Neural cell (in vitro differentiated cells): ENCODE measurements at regions not wholly inside any gene's neighbourhood (a gene's known extent, or its start where the extent isn't known, plus 50 kb on each side); places are given as distances from the start of the nearest gene placed in this dataset.

Experiments used
- H2AFZ ChIP-seq: fragments of 200-600, 300-800 bp; sonication (generic), shearing (Covaris generic); 2 replicates; pipeline ENCODE4 v1.6.0; 2014; ENCODE audit warnings: low read depth, mild to moderate bottlenecking, antibody characterized with exemption, low read length, moderate library complexity
- H3F3A ChIP-seq: fragments of 200-600 bp; shearing (Covaris generic); 2 replicates; pipeline ENCODE4 v1.6.1; 2016; ENCODE audit warnings: mild to moderate bottlenecking, moderate library complexity, mixed read lengths, antibody characterized with exemption, low read length; ENCODE audit not compliant: insufficient read depth, poor library complexity, severe bottlenecking
- H3K27ac ChIP-seq: fragments of 200-600, 300-800 bp; sonication (generic), shearing (Covaris generic); 2 replicates; pipeline ENCODE4 v1.5.1; 2014; ENCODE audit warnings: mild to moderate bottlenecking, low read length, moderate library complexity
- H3K27me3 ChIP-seq: fragments of 300-800, 200-600 bp; sonication (generic), shearing (Covaris generic); 2 replicates; pipeline ENCODE4 v1.6.0; 2014; ENCODE audit warnings: mild to moderate bottlenecking, low read depth, low read length, moderate library complexity; ENCODE audit not compliant: insufficient read depth
- H3K36me3 ChIP-seq: fragments of 300-800, 200-600 bp; sonication (generic), shearing (Covaris generic); 2 replicates; pipeline ENCODE4 v1.5.1; 2014; ENCODE audit warnings: mild to moderate bottlenecking, antibody characterized with exemption, low read length, moderate library complexity; ENCODE audit not compliant: insufficient read depth
- H3K4me2 ChIP-seq: fragments of 300-800, 200-600 bp; sonication (generic), shearing (Covaris generic); 2 replicates; pipeline ENCODE4 v1.6.0; 2014; ENCODE audit warnings: mild to moderate bottlenecking, low read length
- H3K4me3 ChIP-seq: fragments of 300-800, 200-600 bp; sonication (generic), shearing (Covaris generic); 2 replicates; pipeline ENCODE4 v1.5.1; 2014; ENCODE audit warnings: mild to moderate bottlenecking, low read length, moderate library complexity
- H3K79me2 ChIP-seq: fragments of 200-600 bp; shearing (Covaris generic); replicated peaks from 2 replicates; pipeline ENCODE4 v1.6.0; 2014; ENCODE audit warnings: mild to moderate bottlenecking, low read length, moderate library complexity; ENCODE audit not compliant: insufficient read depth
- H3K9ac ChIP-seq: fragments of 300-800, 200-600 bp; sonication (generic), shearing (Covaris generic); 2 replicates; pipeline ENCODE4 v1.6.1; 2016; ENCODE audit warnings: mild to moderate bottlenecking, low read length, mixed read lengths
- H3K9me2 ChIP-seq: fragments of 200-600 bp; shearing (Covaris generic); 2 replicates; pipeline ENCODE4 v1.6.1; 2016; ENCODE audit warnings: mild to moderate bottlenecking, low read length, mixed read lengths; ENCODE audit not compliant: insufficient read depth
- H3K9me3 ChIP-seq: fragments of 200-600, 300-800 bp; sonication (generic), shearing (Covaris generic); 2 replicates; pipeline ENCODE4 v1.6.1; 2016; ENCODE audit warnings: mild to moderate bottlenecking, mixed run types, low read length, moderate library complexity, mixed read lengths
- H4K20me1 ChIP-seq: fragments of 200-600 bp; shearing (Covaris generic); 2 replicates; pipeline ENCODE4 v1.6.1; 2016; ENCODE audit warnings: mild to moderate bottlenecking, mixed run types; ENCODE audit not compliant: insufficient read depth
- EP300 ChIP-seq: fragments of 450-650 bp; conservative IDR thresholded peaks from 2 replicates; pipeline ENCODE4 v1.6.1; 2014; ENCODE audit warnings: antibody characterized with exemption, mild to moderate bottlenecking, moderate library complexity; ENCODE audit not compliant: poor library complexity, severe bottlenecking
- EZH2 ChIP-seq: fragments of 200-600, 300-800 bp; shearing (Covaris generic), sonication (generic); IDR thresholded peaks from 2 replicates; pipeline ENCODE4 v1.6.1; 2014; ENCODE audit warnings: antibody characterized with exemption, low read length, borderline replicate concordance, mild to moderate bottlenecking; ENCODE audit not compliant: insufficient read depth, poor library complexity, severe bottlenecking
- MXI1 ChIP-seq: fragments of 450-650 bp; conservative IDR thresholded peaks from 2 replicates; pipeline ENCODE4 v1.6.1; 2014; ENCODE audit warnings: antibody characterized with exemption, mild to moderate bottlenecking; ENCODE audit not compliant: poor library complexity, severe bottlenecking
- POLR2AphosphoS5 ChIP-seq: IDR thresholded peaks from 2 replicates; pipeline ENCODE4 v1.6.1; 2012
- RAD21 ChIP-seq: fragments of 450-650 bp; conservative IDR thresholded peaks from 2 replicates; pipeline ENCODE4 v1.6.1; 2014; ENCODE audit warnings: antibody characterized with exemption, mild to moderate bottlenecking, moderate library complexity
- SMC3 ChIP-seq: fragments of 450-650 bp; conservative IDR thresholded peaks from 2 replicates; pipeline ENCODE4 v1.6.1; 2014; ENCODE audit warnings: antibody characterized with exemption, mild to moderate bottlenecking, moderate library complexity; ENCODE audit not compliant: poor library complexity
- TAF1 ChIP-seq: IDR thresholded peaks from 2 replicates; pipeline ENCODE4 v1.6.1; 2012; ENCODE audit warnings: low read depth
- TF ChIP-seq, protein P1 (sequence below): fragments of 450-650 bp; IDR thresholded peaks from 2 replicates; pipeline ENCODE4 v1.5.1; 2014; ENCODE audit warnings: antibody characterized with exemption, mild to moderate bottlenecking, moderate library complexity; ENCODE audit not compliant: poor library complexity, severe bottlenecking
- TF ChIP-seq, protein P2 (sequence below): IDR thresholded peaks from 2 replicates; pipeline ENCODE4 v1.6.1; 2012; ENCODE audit warnings: borderline replicate concordance

DNA sequence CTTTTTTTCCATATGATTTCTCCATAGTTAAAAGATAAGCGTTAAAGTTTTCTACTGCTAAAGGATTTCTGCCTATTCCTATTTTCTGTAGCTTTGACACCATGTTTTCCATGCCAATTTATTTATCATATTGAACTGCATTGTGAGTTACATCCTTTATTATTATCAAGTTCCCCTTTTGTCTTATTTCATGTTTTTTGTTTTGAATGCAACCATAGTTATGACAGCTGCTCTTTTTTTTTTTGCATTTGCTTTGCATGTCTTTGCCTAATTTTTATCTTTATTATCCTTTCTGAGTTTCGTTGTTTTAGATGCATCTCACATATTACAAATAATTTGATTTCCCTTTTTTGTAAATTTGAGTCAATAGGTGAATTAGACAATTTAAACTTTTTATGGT is 161.5 kb downstream of the DEPDC1B start:
- Histone ChIP-seq H3K9me3 (no peaks in the 10 kb centered on the region), H3K9ac (no peak overlapping the region), H3K27ac (no peak overlapping the region), H4K20me1 (no peaks in the 10 kb centered on the region), H3K4me2 (no peak overlapping the region), H3F3A (no peaks in the 10 kb centered on the region), H3K27me3 (no peaks in the 10 kb centered on the region), H3K79me2 (no peaks in the 10 kb centered on the region), H3K9me2 (no peaks in the 10 kb centered on the region), H2AFZ (no peak overlapping the region), H3K36me3 (no peaks in the 10 kb centered on the region), H3K4me3 (no peak overlapping the region)
- no peak for TF ChIP-seq SMC3
- no peak for TF ChIP-seq EP300
- TF ChIP-seq TAF1: no peak
- TF ChIP-seq, protein P1, sequence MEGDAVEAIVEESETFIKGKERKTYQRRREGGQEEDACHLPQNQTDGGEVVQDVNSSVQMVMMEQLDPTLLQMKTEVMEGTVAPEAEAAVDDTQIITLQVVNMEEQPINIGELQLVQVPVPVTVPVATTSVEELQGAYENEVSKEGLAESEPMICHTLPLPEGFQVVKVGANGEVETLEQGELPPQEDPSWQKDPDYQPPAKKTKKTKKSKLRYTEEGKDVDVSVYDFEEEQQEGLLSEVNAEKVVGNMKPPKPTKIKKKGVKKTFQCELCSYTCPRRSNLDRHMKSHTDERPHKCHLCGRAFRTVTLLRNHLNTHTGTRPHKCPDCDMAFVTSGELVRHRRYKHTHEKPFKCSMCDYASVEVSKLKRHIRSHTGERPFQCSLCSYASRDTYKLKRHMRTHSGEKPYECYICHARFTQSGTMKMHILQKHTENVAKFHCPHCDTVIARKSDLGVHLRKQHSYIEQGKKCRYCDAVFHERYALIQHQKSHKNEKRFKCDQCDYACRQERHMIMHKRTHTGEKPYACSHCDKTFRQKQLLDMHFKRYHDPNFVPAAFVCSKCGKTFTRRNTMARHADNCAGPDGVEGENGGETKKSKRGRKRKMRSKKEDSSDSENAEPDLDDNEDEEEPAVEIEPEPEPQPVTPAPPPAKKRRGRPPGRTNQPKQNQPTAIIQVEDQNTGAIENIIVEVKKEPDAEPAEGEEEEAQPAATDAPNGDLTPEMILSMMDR: no peak
- TF ChIP-seq MXI1: no peak
- no peak for TF ChIP-seq POLR2AphosphoS5
- TF ChIP-seq, protein P2, sequence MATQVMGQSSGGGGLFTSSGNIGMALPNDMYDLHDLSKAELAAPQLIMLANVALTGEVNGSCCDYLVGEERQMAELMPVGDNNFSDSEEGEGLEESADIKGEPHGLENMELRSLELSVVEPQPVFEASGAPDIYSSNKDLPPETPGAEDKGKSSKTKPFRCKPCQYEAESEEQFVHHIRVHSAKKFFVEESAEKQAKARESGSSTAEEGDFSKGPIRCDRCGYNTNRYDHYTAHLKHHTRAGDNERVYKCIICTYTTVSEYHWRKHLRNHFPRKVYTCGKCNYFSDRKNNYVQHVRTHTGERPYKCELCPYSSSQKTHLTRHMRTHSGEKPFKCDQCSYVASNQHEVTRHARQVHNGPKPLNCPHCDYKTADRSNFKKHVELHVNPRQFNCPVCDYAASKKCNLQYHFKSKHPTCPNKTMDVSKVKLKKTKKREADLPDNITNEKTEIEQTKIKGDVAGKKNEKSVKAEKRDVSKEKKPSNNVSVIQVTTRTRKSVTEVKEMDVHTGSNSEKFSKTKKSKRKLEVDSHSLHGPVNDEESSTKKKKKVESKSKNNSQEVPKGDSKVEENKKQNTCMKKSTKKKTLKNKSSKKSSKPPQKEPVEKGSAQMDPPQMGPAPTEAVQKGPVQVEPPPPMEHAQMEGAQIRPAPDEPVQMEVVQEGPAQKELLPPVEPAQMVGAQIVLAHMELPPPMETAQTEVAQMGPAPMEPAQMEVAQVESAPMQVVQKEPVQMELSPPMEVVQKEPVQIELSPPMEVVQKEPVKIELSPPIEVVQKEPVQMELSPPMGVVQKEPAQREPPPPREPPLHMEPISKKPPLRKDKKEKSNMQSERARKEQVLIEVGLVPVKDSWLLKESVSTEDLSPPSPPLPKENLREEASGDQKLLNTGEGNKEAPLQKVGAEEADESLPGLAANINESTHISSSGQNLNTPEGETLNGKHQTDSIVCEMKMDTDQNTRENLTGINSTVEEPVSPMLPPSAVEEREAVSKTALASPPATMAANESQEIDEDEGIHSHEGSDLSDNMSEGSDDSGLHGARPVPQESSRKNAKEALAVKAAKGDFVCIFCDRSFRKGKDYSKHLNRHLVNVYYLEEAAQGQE: no peak

DNA sequence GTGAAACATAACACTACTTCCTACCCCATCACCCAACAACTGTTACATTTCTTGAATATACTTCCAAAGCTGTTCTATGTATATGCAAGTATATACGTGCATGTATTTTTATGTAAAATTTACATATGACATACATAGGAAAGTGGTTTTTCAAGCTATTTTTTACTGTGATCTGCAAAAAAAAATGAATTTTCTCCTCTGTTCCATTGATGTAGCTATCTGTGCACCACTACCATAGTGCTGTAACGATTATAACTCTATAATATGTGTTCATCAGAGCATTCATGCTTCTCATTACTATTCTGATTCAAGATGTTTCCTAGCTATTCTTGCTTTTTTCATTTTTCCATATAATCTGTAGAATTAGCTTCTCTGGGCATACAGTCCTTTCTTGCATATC is 164.0 kb downstream of the DEPDC1B start:
- Histone ChIP-seq H3K9me2 (no peaks in the 10 kb centered on the region), H3K9ac (no peak overlapping the region), H3K4me2 (no peak overlapping the region), H3K27ac (no peak overlapping the region), H3F3A (no peaks in the 10 kb centered on the region), H4K20me1 (no peaks in the 10 kb centered on the region), H3K27me3 (no peaks in the 10 kb centered on the region), H2AFZ (no peak overlapping the region), H3K4me3 (no peak overlapping the region), H3K9me3 (no peaks in the 10 kb centered on the region), H3K79me2 (no peaks in the 10 kb centered on the region), H3K36me3 (no peaks in the 10 kb centered on the region)
- TF ChIP-seq, protein P1: no peak
- TF ChIP-seq SMC3 (no peak), RAD21 (no peak), EP300 (no peak), MXI1 (no peak), TAF1 (no peak), EZH2 (no peak), POLR2AphosphoS5 (no peak)
- TF ChIP-seq, protein P2: no peak
